ENCODE measurements at regions not wholly inside any gene's neighbourhood (a gene's known extent, or its start where the extent isn't known, plus 50 kb on each side); places are given as distances from the start of the nearest gene placed in this dataset.
"Not testable (repeated sequence)": the region's sequence is repeated elsewhere in the genome, so short reads cannot be mapped to it uniquely, and the experiment has no call there.

DNA sequence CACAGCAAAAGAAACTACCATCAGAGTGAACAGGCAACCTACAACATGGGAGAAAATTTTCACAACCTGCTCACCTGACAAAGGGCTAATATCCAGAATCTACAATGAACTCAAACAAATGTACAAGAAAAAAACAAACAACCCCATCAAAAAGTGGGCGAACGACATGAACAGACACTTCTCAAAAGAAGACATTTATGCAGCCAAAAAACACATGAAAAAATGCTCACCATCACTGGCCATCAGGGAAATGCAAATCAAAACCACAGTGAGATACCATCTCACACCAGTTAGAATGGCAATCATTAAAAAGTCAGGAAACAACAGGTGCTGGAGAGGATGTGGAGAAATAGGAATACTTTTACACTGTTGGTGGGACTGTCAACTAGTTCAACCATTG lies 207.8 kb downstream of the USP6NL start:
- not testable (repeated sequence) for H3K36me3 ChIP-seq, H3K9ac ChIP-seq, H3K4me3 ChIP-seq, H4K20me1 ChIP-seq, H3K27me3 ChIP-seq
- Histone ChIP-seq H3K4me2 (peak overlapping the region; percentile 78), H3K9me3 (peaks cover 25% of the 10 kb centered on the region), H3K27ac (peak overlapping the region; percentile 90), H3K4me1 (peaks cover 64% of the 10 kb centered on the region)

DNA sequence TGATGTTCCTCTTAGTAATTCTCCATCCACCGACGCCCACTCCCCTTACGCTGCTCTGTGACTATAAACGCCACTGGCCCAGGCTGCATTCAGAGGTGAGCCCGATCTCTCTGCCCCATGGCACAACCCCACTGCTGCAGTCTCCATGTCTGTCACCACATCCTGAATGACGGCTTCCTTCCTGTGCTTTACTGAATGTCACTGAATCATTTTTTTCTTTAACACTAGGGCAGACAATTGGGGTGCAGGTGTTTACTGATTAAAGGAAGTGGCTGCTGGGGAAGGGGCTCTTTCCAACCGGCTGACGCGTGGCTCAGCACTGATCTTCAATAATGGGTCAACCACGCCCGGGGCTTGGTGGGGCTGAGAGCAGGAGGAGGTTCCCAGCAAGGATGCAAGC lies 208.3 kb downstream of the USP6NL start:
- Histone ChIP-seq H3K4me2 (peak overlapping the region; percentile 78), H3K36me3 (no peaks in the 10 kb centered on the region), H3K27me3 (no peaks in the 10 kb centered on the region), H3K4me3 (peak overlapping the region; percentile 46), H3K9me3 (peaks cover 24% of the 10 kb centered on the region), H3K9ac (peak overlapping the region; percentile 45; the same call in 1 of the 2 replicates), H3K27ac (peak overlapping the region; percentile 90), H4K20me1 (no peaks in the 10 kb centered on the region), H3K4me1 (peaks cover 62% of the 10 kb centered on the region)
- TF ChIP-seq Cebpa-rat (IDR thresholded peaks at IDR 0.05): no peak

GRCh38 chr10:11402392-11402791 lies 209.1 kb downstream of the USP6NL start:
- H3K4me1 ChIP-seq: peaks cover 62% of the 10 kb centered on the region
- peak overlapping the region; percentile 46; the same call in 1 of the 2 replicates for H3K4me3 ChIP-seq
- no peaks in the 10 kb centered on the region for H3K36me3 ChIP-seq
- H3K9ac ChIP-seq: peak overlapping the region; percentile 72
- H3K27me3 ChIP-seq: no peaks in the 10 kb centered on the region
- peaks cover 17% of the 10 kb centered on the region for H3K9me3 ChIP-seq
- H3K4me2 ChIP-seq: peak overlapping the region; percentile 78
- TF ChIP-seq Cebpa-rat (IDR thresholded peaks at IDR 0.05): no peak
- H3K27ac ChIP-seq: peak overlapping the region; percentile 90
- H4K20me1 ChIP-seq: no peaks in the 10 kb centered on the region

DNA sequence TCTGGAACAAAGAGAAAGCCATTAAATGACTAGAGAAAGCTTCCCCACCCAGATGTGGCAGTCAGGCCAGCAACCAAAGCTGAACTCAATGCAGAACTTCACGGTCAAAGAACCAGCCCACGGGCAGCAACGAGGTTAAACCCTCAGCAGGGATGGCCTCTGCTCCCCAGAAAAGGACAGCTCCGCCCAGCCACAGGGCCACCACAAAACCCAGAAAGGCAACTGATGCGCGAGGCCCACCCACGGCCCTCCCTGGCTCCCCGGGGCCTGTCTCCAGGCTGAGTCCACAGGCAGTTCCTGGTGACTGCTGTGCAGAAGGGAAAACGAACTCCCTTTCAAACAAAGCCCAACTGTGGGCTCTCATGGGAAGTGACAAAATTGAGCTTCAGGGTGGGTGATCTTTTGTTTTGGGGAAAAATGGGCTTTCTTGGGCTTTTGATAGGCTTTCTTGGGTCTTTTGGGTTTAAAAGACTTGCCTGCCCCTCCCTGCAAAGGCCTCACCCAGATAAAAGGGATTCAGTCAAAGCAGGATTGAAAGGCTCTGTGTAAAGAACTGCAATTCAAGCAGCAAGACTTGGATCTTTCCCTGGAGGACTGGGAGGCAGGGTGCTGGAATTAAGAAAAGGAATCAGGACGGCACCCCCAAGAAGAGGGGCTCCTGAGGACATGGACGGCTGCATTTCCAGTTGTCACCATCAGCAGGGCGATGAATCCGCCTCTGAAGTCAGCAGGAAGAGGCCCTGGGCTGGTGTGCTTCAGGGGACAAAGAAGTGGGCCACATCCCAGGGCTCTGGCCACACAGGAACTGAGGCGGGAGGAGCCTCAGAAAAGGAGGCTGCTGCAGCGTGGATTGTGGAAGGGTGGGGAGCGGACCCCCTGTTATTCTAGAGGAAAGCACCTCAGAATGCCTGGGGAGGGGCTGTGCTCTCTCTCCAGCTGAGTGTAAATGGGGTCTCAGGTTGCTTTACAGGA lies 209.9 kb downstream of the USP6NL start:
- no peaks in the 10 kb centered on the region for H3K27me3 ChIP-seq
- TF ChIP-seq Cebpa-rat (IDR thresholded peaks at IDR 0.05): no peak
- H3K27ac ChIP-seq: peak overlapping the region; percentile 90
- peak overlapping the region; percentile 3; the same call in 1 of the 2 replicates for H3K4me3 ChIP-seq
- no peaks in the 10 kb centered on the region for H4K20me1 ChIP-seq
- peaks cover 62% of the 10 kb centered on the region for H3K4me1 ChIP-seq
- H3K36me3 ChIP-seq: no peaks in the 10 kb centered on the region
- peaks cover 9% of the 10 kb centered on the region for H3K9me3 ChIP-seq
- peak overlapping the region; percentile 78 for H3K4me2 ChIP-seq
- H3K9ac ChIP-seq: peak overlapping the region; percentile 72

DNA sequence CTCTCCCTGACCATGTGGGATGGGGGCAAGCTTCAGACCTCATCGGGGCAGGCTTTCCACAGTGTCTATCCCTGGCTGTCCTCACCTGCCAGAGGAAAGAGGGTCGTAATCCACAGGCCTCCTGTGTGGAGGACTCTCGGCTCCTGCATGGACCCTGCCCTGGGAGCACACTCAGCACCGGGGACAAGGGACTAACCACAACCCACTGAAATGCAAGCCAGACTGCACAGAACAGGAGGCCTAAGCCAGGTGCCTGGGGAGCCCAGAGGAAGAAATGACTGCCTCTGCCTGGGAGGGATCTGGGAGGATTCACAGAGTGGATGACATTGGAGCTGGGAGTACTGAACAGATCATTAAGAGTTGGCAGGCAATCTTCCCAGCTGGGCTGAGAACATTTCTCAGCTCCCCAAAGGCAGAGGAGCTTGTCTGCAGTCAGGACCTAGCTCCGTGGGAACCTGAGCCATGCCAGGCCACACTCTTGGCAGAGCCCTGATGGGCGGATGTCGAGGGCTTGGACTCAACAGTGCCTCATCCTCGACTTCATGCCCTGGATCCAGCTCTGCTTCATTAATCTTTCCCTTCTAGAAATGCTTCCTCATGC lies 213.4 kb downstream of the USP6NL start:
- H3K4me1 ChIP-seq: peaks cover 61% of the 10 kb centered on the region
- H3K9ac ChIP-seq: no peak overlapping the region; the same call in 1 of the 2 replicates
- H3K9me3 ChIP-seq: 0 out of 2 replicates have a peak, but pooled peaks cover 4% of the 10 kb centered on the region
- H3K4me3 ChIP-seq: no peak overlapping the region
- H3K27me3 ChIP-seq: no peaks in the 10 kb centered on the region
- no peaks in the 10 kb centered on the region for H4K20me1 ChIP-seq
- H3K36me3 ChIP-seq: no peaks in the 10 kb centered on the region
- H3K27ac ChIP-seq: peak overlapping the region; percentile 46; the same call in 1 of the 2 replicates
- peak overlapping the region; percentile 34 for H3K4me2 ChIP-seq
- TF ChIP-seq Cebpa-rat (IDR thresholded peaks at IDR 0.05): no peak

DNA sequence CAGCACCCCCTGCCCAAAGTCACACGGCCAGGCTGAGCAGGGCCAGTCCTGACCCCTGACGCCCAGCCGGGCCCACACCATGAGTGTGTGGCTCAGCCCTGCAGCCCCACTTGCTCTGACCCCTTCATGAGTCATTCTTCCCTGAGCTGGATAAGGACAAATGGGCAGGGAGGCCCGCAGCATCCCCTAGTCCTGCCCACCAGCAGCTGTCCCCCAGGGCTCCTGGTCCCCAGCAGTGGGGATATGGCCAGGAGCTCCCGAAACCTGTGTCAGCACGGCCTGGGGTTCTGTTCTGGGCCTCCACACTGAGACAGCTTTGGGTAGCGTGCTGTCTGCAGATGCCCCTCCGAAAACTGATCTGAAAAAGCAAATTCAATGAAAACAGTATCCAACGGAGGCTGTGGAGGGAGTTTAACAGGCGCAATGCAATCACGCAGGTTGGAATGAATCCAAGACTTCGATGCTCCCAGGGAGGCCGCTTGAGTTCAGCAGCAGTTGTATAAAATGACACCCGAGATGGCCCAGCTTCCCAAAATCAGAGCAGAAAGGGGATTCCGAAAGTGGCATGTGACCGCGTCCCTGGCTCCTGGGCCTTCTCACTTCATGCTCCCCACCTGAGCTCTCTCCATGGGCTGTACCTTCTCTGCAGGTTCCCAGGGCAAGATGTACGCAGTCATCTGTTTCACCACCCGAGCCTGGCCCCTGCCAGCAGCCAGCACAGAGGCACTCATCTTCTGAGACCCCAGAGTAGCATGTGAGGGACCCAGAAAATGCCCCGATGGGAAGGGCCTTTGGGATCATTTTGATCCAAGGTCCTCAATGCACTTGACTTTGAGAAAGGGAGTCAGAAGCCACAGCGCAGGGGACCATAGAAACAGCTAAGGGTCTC lies 214.1 kb downstream of the USP6NL start:
- H4K20me1 ChIP-seq: no peaks in the 10 kb centered on the region
- no peak for TF ChIP-seq Cebpa-rat (IDR thresholded peaks at IDR 0.05)
- H3K27me3 ChIP-seq: no peaks in the 10 kb centered on the region
- peaks cover 10% of the 10 kb centered on the region; the same call in 1 of the 2 replicates for H3K9me3 ChIP-seq
- peak overlapping the region; percentile 46; the same call in 1 of the 2 replicates for H3K27ac ChIP-seq
- no peak overlapping the region for H3K4me3 ChIP-seq
- H3K4me2 ChIP-seq: peak overlapping the region; percentile 34; the same call in 1 of the 2 replicates
- H3K4me1 ChIP-seq: peaks cover 58% of the 10 kb centered on the region
- no peaks in the 10 kb centered on the region for H3K36me3 ChIP-seq
- no peak overlapping the region; the same call in 1 of the 2 replicates for H3K9ac ChIP-seq

DNA sequence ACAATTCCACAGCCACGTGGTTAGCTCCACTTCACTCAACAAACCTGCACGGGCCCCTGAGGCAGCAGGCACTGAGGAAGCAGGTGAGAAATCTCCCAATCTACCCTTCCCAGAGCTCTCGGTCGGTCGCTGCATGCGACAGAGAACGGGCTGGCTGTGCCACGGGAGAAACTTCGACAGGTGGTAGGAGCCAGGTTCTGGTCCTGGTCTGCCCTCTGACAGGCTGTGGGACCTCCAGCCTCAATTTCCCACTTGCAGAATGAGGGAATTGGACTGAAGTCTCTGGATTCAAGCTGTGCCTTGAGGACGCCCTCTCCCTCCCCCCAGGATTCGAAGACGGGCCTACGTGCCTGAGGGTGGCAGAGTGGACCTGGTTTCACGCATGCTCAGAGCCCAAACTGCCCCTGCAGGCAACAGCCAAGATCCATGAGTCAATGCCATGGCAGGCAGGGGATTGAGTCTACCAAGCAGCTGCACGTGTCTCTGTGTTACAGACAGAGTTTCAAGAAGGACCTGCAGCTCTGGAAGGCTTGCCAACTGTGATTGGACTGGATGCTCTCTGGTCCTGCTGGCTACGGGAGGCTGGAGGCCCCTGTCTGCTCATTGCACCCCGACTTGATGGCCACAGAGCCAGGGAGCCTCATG lies 215.0 kb downstream of the USP6NL start:
- Histone ChIP-seq H3K4me2 (no peak overlapping the region), H3K4me3 (no peak overlapping the region), H3K4me1 (peaks cover 49% of the 10 kb centered on the region), H3K9ac (no peak overlapping the region; the same call in 1 of the 2 replicates), H3K9me3 (peaks cover 14% of the 10 kb centered on the region; the same call in 1 of the 2 replicates), H3K27me3 (no peaks in the 10 kb centered on the region), H3K27ac (peak overlapping the region; percentile 22; the same call in 1 of the 2 replicates), H4K20me1 (no peaks in the 10 kb centered on the region), H3K36me3 (no peaks in the 10 kb centered on the region)
- TF ChIP-seq Cebpa-rat (IDR thresholded peaks at IDR 0.05): no peak

- TF ChIP-seq Cebpa-rat (IDR thresholded peaks at IDR 0.05): no peak
- H3K9ac ChIP-seq: no peak overlapping the region
- H3K4me2 ChIP-seq: no peak overlapping the region
Measured at GRCh38 chr10:11395581-11396310, 215.7 kb downstream of the USP6NL start.

More at GRCh38 chr10:11395581-11396310, 215.7 kb downstream of the USP6NL start:
- Histone ChIP-seq H3K27ac (no peak overlapping the region), H3K36me3 (no peaks in the 10 kb centered on the region), H4K20me1 (no peaks in the 10 kb centered on the region), H3K27me3 (no peaks in the 10 kb centered on the region), H3K4me3 (no peak overlapping the region), H3K9me3 (peaks cover 14% of the 10 kb centered on the region; the same call in 1 of the 2 replicates), H3K4me1 (peaks cover 42% of the 10 kb centered on the region)
